H9 (cell line): ENCODE measurements at regions not wholly inside any gene's neighbourhood (a gene's known extent, or its start where the extent isn't known, plus 50 kb on each side); places are given as distances from the start of the nearest gene placed in this dataset.

Experiments used
- DNase-seq: peaks from one replicate; pipeline ENCODE4 v3.0.0-alpha.2; 2017
- H2AFZ ChIP-seq: one replicate; pipeline ENCODE4 v1.6.1; 2013; ENCODE audit warnings: mild to moderate bottlenecking, low read length, control low read depth, moderate library complexity
- H2AK5ac ChIP-seq: 2 replicates; pipeline ENCODE4 v1.6.1; 2013; ENCODE audit warnings: low read length, control low read depth, mixed read lengths; ENCODE audit not compliant: insufficient read length
- H2BK120ac ChIP-seq: one replicate; pipeline ENCODE4 v1.6.1; 2013; ENCODE audit warnings: low read depth, mild to moderate bottlenecking, low read length, control low read depth, inconsistent platforms; ENCODE audit not compliant: poor library complexity, severe bottlenecking
- H2BK12ac ChIP-seq: 2 replicates; pipeline ENCODE4 v1.6.1; 2013; ENCODE audit warnings: low read length, control low read depth, mixed read lengths, low read depth; ENCODE audit not compliant: insufficient read length
- H2BK15ac ChIP-seq: 2 replicates; pipeline ENCODE4 v1.6.1; 2013; ENCODE audit warnings: low read depth, low read length, control low read depth
- H2BK20ac ChIP-seq: one replicate; pipeline ENCODE4 v1.6.1; 2013; ENCODE audit warnings: low read depth, mild to moderate bottlenecking, low read length, control low read depth, inconsistent platforms; ENCODE audit not compliant: poor library complexity, severe bottlenecking
- H2BK5ac ChIP-seq: 2 replicates; pipeline ENCODE4 v1.6.1; 2013; ENCODE audit warnings: low read length, control low read depth, mixed read lengths; ENCODE audit not compliant: insufficient read length
- H3K14ac ChIP-seq: 2 replicates; pipeline ENCODE4 v1.6.1; 2013; ENCODE audit warnings: low read length, control low read depth; ENCODE audit not compliant: insufficient read depth
- H3K18ac ChIP-seq: 2 replicates; pipeline ENCODE4 v1.6.1; 2013; ENCODE audit warnings: low read depth, mild to moderate bottlenecking, mixed read lengths, low read length, control low read depth; ENCODE audit not compliant: insufficient read length
- H3K23ac ChIP-seq: 2 replicates; pipeline ENCODE4 v1.6.1; 2013; ENCODE audit warnings: low read length, control low read depth, mixed read lengths, low read depth; ENCODE audit not compliant: insufficient read length
- H3K23me2 ChIP-seq: 2 replicates; pipeline ENCODE4 v1.6.1; 2013; ENCODE audit warnings: low read depth, mild to moderate bottlenecking, mixed read lengths, low read length, control low read depth; ENCODE audit not compliant: insufficient read length, poor library complexity, severe bottlenecking
- H3K27ac ChIP-seq: 2 replicates; pipeline ENCODE4 v1.5.1; 2013; ENCODE audit warnings: low read length, control low read depth, mixed read lengths, low read depth; ENCODE audit not compliant: insufficient read length
- H3K27me3 ChIP-seq: 2 replicates; pipeline ENCODE4 v1.6.1; 2013; ENCODE audit warnings: low read length, control low read depth, inconsistent platforms; ENCODE audit not compliant: insufficient read depth
- H3K4ac ChIP-seq: 2 replicates; pipeline ENCODE4 v1.6.1; 2013; ENCODE audit warnings: low read depth, mild to moderate bottlenecking, control low read depth, inconsistent platforms, low read length, moderate library complexity
- H3K4me1 ChIP-seq: 2 replicates; pipeline ENCODE4 v1.6.1; 2013; ENCODE audit warnings: low read length, control low read depth, inconsistent platforms; ENCODE audit not compliant: insufficient read depth
- H3K4me2 ChIP-seq: 2 replicates; pipeline ENCODE4 v1.6.1; 2013; ENCODE audit warnings: low read length, control low read depth, mixed read lengths; ENCODE audit not compliant: insufficient read length, insufficient read depth
- H3K56ac ChIP-seq: 2 replicates; pipeline ENCODE4 v1.6.1; 2013; ENCODE audit warnings: low read depth, mild to moderate bottlenecking, mixed read lengths, low read length, control low read depth; ENCODE audit not compliant: insufficient read length
- H3K79me1 ChIP-seq: 2 replicates; pipeline ENCODE4 v1.6.1; 2013; ENCODE audit warnings: low read depth, mild to moderate bottlenecking, moderate library complexity, low read length, control low read depth, inconsistent platforms; ENCODE audit not compliant: insufficient read depth, poor library complexity, severe bottlenecking
- H3K79me2 ChIP-seq: 2 replicates; pipeline ENCODE4 v1.6.1; 2013; ENCODE audit warnings: low read length, control low read depth, inconsistent platforms; ENCODE audit not compliant: insufficient read depth
- H3K9ac ChIP-seq: 2 replicates; pipeline ENCODE4 v1.6.1; 2013; ENCODE audit warnings: low read length, control low read depth, mixed read lengths; ENCODE audit not compliant: insufficient read length; ENCODE audit errors: extremely low read depth
- H3K9me3 ChIP-seq: one replicate; pipeline ENCODE4 v1.6.1; 2013; ENCODE audit warnings: low read depth, low read length, inconsistent platforms; ENCODE audit not compliant: control insufficient read depth
- H3T11ph ChIP-seq: one replicate; pipeline ENCODE4 v1.6.1; 2013; ENCODE audit warnings: mild to moderate bottlenecking, low read length, control low read depth, inconsistent platforms
- H4K20me1 ChIP-seq: one replicate; pipeline ENCODE4 v1.6.1; 2013; ENCODE audit not compliant: control insufficient read depth, insufficient read length, insufficient read depth
- H4K5ac ChIP-seq: 2 replicates; pipeline ENCODE4 v1.6.1; 2013; ENCODE audit warnings: low read depth, mild to moderate bottlenecking, mixed read lengths, low read length, control low read depth; ENCODE audit not compliant: insufficient read length
- H4K8ac ChIP-seq: replicated peaks from 2 replicates; pipeline ENCODE4 v1.6.1; 2013; ENCODE audit warnings: low read length, control low read depth, mixed read lengths, low read depth; ENCODE audit not compliant: insufficient read length
- H4K91ac ChIP-seq: 2 replicates; pipeline ENCODE4 v1.6.1; 2013; ENCODE audit warnings: low read depth, mild to moderate bottlenecking, moderate library complexity, mixed read lengths, low read length, control low read depth; ENCODE audit not compliant: insufficient read length
- H3K27ac Mint-ChIP-seq, 3 experiments: 2 replicates in 2 of 3; 3 replicates in 1 of 3; pipeline ENCODE4 v1.8.0; 2020 to 2021; ENCODE audit warnings: mixed read lengths in 3 of 3, mild to moderate bottlenecking in 1 of 3, moderate library complexity in 1 of 3
- H3K27me3 Mint-ChIP-seq: 2 replicates; pipeline ENCODE4 v1.8.0; 2021; ENCODE audit warnings: low read depth, mild to moderate bottlenecking, moderate library complexity, mixed read lengths
- H3K36me3 Mint-ChIP-seq, 3 experiments: 2 replicates in 2 of 3; 3 replicates in 1 of 3; pipeline ENCODE4 v1.8.0; 2020 to 2021; ENCODE audit warnings: low read depth in 3 of 3, mixed read lengths in 3 of 3; ENCODE audit not compliant: insufficient read depth in 1 of 3
- H3K4me1 Mint-ChIP-seq, 2 experiments: 2 replicates each; pipeline ENCODE4 v1.8.0; 2020; ENCODE audit warnings: mixed read lengths in 2 of 2
- H3K4me3 Mint-ChIP-seq, 2 experiments: 2 replicates in 1 of 2; 3 replicates in 1 of 2; pipeline ENCODE4 v1.8.0; 2020 to 2021; ENCODE audit warnings: mild to moderate bottlenecking in 2 of 2, mixed read lengths in 2 of 2, moderate library complexity in 1 of 2
- H3K9me3 Mint-ChIP-seq, 2 experiments: 2 replicates in 1 of 2; 3 replicates in 1 of 2; pipeline ENCODE4 v1.8.0; 2020; ENCODE audit warnings: mild to moderate bottlenecking in 2 of 2, mixed read lengths in 2 of 2, moderate library complexity in 1 of 2
- WGBS: extraction: QIAGEN DNeasy Blood & Tissue Kit; methylation state at CpG from one replicate; pipeline ENCODE4 v1.1.7; 2013; ENCODE audit warnings: missing lambda C conversion rate, low lambda C conversion rate, mixed read lengths; ENCODE audit not compliant: insufficient read length; ENCODE audit errors: extremely low coverage; 5-methylcytosine and 5-hydroxymethylcytosine counted together
- TF ChIP-seq, protein P1 (sequence below): fragments of 200-600 bp; sonication (generic); conservative IDR thresholded peaks from 3 replicates; pipeline ENCODE4 v1.8.0; 2021; ENCODE audit warnings: antibody characterized with exemption, mild to moderate bottlenecking

- Histone ChIP-seq H2BK12ac (no peak overlapping the region), H3T11ph (no peak overlapping the region), H3K9me3 (no peaks in the 10 kb centered on the region), H2BK120ac (no peak overlapping the region), H2AK5ac (no peak overlapping the region), H3K4me1 (no peaks in the 10 kb centered on the region), H4K5ac (no peak overlapping the region), H3K9ac (no peak overlapping the region), H4K20me1 (no peaks in the 10 kb centered on the region), H3K4me2 (no peak overlapping the region), H4K91ac (no peak overlapping the region), H3K56ac (no peak overlapping the region), H3K18ac (no peak overlapping the region), H3K23me2 (no peaks in the 10 kb centered on the region), H2AFZ (no peak overlapping the region), H3K27me3 (no peaks in the 10 kb centered on the region), H2BK20ac (no peak overlapping the region), H3K27ac (no peak overlapping the region), H3K14ac (no peak overlapping the region), H3K79me1 (no peaks in the 10 kb centered on the region), H3K4ac (no peak overlapping the region), H2BK15ac (no peak overlapping the region), H4K8ac (no peak overlapping the region), H2BK5ac (no peak overlapping the region), H3K23ac (no peak overlapping the region), H3K79me2 (no peaks in the 10 kb centered on the region)
- no peaks in the 10 kb centered on the region for H3K9me3 Mint-ChIP-seq
- H3K4me1 Mint-ChIP-seq, result peaks cover 7 to 13% of the 10 kb centered on the region in 2 experiments
- no peaks in the 10 kb centered on the region for H3K36me3 Mint-ChIP-seq
- peak; percentile 42 for DNase-seq
- WGBS, result no CpG with 5 or more reads among the region's 1 CpG
- H3K27ac Mint-ChIP-seq, result no peak overlapping the region
- no peak overlapping the region for H3K4me3 Mint-ChIP-seq
- TF ChIP-seq, protein P1, sequence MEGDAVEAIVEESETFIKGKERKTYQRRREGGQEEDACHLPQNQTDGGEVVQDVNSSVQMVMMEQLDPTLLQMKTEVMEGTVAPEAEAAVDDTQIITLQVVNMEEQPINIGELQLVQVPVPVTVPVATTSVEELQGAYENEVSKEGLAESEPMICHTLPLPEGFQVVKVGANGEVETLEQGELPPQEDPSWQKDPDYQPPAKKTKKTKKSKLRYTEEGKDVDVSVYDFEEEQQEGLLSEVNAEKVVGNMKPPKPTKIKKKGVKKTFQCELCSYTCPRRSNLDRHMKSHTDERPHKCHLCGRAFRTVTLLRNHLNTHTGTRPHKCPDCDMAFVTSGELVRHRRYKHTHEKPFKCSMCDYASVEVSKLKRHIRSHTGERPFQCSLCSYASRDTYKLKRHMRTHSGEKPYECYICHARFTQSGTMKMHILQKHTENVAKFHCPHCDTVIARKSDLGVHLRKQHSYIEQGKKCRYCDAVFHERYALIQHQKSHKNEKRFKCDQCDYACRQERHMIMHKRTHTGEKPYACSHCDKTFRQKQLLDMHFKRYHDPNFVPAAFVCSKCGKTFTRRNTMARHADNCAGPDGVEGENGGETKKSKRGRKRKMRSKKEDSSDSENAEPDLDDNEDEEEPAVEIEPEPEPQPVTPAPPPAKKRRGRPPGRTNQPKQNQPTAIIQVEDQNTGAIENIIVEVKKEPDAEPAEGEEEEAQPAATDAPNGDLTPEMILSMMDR, result no peak
- peaks cover 5% of the 10 kb centered on the region; the same call in 1 of the 2 replicates for H3K27me3 Mint-ChIP-seq
Observed at GRCh38 chr5:74412066-74412465, 228.5 kb downstream of the ENC1 start.
